ENCODE measurements at regions not wholly inside any gene's neighbourhood (a gene's known extent, or its start where the extent isn't known, plus 50 kb on each side); places are given as distances from the start of the nearest gene placed in this dataset.
A peak's percentile ranks its signal among the peaks of the same experiment; 100 is the strongest.

DNA sequence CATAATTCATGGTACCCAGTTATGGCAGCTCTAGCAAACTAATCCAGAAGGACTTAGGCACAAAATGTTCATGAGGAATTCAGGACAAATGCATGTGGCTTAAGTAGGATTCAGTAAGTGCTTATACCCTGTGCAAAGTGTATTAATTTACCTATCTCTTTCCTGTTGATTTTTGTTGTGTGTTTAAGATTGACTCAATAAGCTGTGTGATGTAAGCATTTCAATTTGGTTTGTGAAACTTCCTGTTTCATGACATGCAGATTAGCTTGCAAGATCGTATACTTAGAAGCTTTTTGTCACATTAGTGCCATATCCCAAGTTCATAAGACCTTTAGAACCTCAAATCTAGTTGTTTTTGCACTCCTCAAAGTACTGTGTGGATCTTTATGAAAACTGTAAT, 416.7 kb downstream of the ARL4A start:
- Histone ChIP-seq H3K27me3 (ENCODE audit: insufficient read depth, low read depth) (no peaks in the 10 kb centered on the region), H3F3A (ENCODE audit: insufficient read depth, low read depth) (no peaks in the 10 kb centered on the region), H3K79me2 (ENCODE audit: low read depth) (no peaks in the 10 kb centered on the region), H2AFZ (peak overlapping the region; percentile 2; the same call in 1 of the 2 replicates), H3K9me3 (ENCODE audit: insufficient read depth, low read depth) (no peaks in the 10 kb centered on the region), H3K4me1 (replicated peaks; ENCODE audit: insufficient read depth) (0 out of 2 replicates have a peak, but pooled peaks cover 6% of the 10 kb centered on the region), H4K20me1 (ENCODE audit: insufficient read depth) (no peaks in the 10 kb centered on the region), H3K36me3 (ENCODE audit: low read depth) (no peaks in the 10 kb centered on the region), H3K27ac (no peak overlapping the region), H3K9me2 (ENCODE audit: insufficient read depth) (no peaks in the 10 kb centered on the region), H3K4me2 (no peak overlapping the region), H3K4me3 (no peak overlapping the region)
- POLR2A ChIA-PET (ENCODE audit: unreplicated experiment) = no interaction called here
- peak in 1 of 2 experiments; percentile 41 for DNase-seq
- intact Hi-C loops (cut with micrococcal nuclease; ENCODE audit: unreplicated experiment) = no loop called here
- CTCF ChIA-PET = no interaction called here
- TF ChIP-seq, protein P1, sequence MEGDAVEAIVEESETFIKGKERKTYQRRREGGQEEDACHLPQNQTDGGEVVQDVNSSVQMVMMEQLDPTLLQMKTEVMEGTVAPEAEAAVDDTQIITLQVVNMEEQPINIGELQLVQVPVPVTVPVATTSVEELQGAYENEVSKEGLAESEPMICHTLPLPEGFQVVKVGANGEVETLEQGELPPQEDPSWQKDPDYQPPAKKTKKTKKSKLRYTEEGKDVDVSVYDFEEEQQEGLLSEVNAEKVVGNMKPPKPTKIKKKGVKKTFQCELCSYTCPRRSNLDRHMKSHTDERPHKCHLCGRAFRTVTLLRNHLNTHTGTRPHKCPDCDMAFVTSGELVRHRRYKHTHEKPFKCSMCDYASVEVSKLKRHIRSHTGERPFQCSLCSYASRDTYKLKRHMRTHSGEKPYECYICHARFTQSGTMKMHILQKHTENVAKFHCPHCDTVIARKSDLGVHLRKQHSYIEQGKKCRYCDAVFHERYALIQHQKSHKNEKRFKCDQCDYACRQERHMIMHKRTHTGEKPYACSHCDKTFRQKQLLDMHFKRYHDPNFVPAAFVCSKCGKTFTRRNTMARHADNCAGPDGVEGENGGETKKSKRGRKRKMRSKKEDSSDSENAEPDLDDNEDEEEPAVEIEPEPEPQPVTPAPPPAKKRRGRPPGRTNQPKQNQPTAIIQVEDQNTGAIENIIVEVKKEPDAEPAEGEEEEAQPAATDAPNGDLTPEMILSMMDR (conservative IDR thresholded peaks at IDR 0.05) = no peak
- no peak for TF ChIP-seq EZH2 (IDR thresholded peaks at IDR 0.05; ENCODE audit: low read depth)
- no TSS peak for BruUV-seq (replicated peaks)

DNA sequence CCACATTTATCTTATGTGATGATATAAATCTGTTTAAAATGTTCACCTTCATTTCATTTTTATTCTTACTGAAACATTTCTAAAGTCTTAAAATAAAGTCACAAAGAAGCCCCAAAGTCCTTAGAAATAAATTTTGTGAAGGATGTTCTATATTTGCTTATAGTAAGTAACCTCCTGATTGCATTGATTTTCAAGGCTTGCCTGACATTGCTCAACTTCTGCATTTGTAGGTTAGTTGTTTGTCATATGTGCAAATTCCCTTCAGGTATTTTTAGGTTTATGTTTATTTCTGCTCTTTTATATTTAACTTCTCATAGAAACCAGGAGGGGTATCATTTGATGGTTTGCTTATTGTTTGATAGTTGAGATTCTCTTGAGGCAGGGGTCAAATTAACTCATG, 417.8 kb downstream of the ARL4A start:
- CTCF ChIA-PET = no interaction called here
- no TSS peak for BruUV-seq (replicated peaks)
- 0 out of 2 replicates have a peak, but pooled peaks cover 6% of the 10 kb centered on the region for H3K4me1 ChIP-seq (replicated peaks; ENCODE audit: insufficient read depth)
- no peak for TF ChIP-seq EZH2 (IDR thresholded peaks at IDR 0.05; ENCODE audit: low read depth)
- TF ChIP-seq, protein P1 (conservative IDR thresholded peaks at IDR 0.05) = no peak
- no peak overlapping the region for H3K27ac ChIP-seq
- no peak for DNase-seq
- intact Hi-C loops (cut with micrococcal nuclease; ENCODE audit: unreplicated experiment) = no loop called here
- no peaks in the 10 kb centered on the region for H3K79me2 ChIP-seq (ENCODE audit: low read depth)
- no peaks in the 10 kb centered on the region for H3F3A ChIP-seq (ENCODE audit: insufficient read depth, low read depth)
- H3K9me3 ChIP-seq (ENCODE audit: insufficient read depth, low read depth) = no peaks in the 10 kb centered on the region
- POLR2A ChIA-PET (ENCODE audit: unreplicated experiment) = no interaction called here
- no peaks in the 10 kb centered on the region for H3K27me3 ChIP-seq (ENCODE audit: insufficient read depth, low read depth)
- H3K4me3 ChIP-seq = no peak overlapping the region
- H4K20me1 ChIP-seq (ENCODE audit: insufficient read depth) = no peaks in the 10 kb centered on the region
- H2AFZ ChIP-seq = no peak overlapping the region
- no peak overlapping the region for H3K4me2 ChIP-seq
- H3K9me2 ChIP-seq (ENCODE audit: insufficient read depth) = no peaks in the 10 kb centered on the region
- H3K36me3 ChIP-seq (ENCODE audit: low read depth) = no peaks in the 10 kb centered on the region

DNA sequence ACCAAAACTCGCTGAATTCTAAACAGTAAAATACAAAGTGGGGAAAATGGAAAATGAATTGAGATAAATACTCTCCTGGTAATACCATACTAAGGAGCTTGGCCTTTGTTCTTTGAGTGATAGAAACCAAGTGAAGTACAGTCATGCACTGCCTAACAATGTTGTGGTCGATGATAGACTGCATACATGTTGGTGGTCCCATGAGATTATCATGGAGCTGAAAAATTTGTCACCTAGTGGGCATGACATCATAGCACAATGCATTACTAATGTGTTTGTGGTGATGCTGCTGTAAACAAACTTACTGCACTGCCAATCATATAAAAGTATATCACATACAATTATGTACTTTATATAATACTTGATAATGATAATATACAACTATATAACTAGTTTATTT, 419.1 kb downstream of the ARL4A start:
- ChIA-PET CTCF (interaction anchor here (0.6 kb wide), 1 partner anchor 420 kb away, joined by 4 read pairs; no protein-coding TSS in a partner anchor), POLR2A (ENCODE audit: unreplicated experiment) (no interaction called here)
- Histone ChIP-seq H3K4me1 (replicated peaks; ENCODE audit: insufficient read depth) (0 out of 2 replicates have a peak, but pooled peaks cover 6% of the 10 kb centered on the region), H2AFZ (no peak overlapping the region), H4K20me1 (ENCODE audit: insufficient read depth) (no peaks in the 10 kb centered on the region), H3K36me3 (ENCODE audit: low read depth) (no peaks in the 10 kb centered on the region), H3K27me3 (ENCODE audit: insufficient read depth, low read depth) (no peaks in the 10 kb centered on the region), H3K4me2 (no peak overlapping the region), H3F3A (ENCODE audit: insufficient read depth, low read depth) (no peaks in the 10 kb centered on the region), H3K79me2 (ENCODE audit: low read depth) (no peaks in the 10 kb centered on the region), H3K27ac (no peak overlapping the region), H3K9me2 (ENCODE audit: insufficient read depth) (no peaks in the 10 kb centered on the region), H3K9me3 (ENCODE audit: insufficient read depth, low read depth) (no peaks in the 10 kb centered on the region), H3K4me3 (no peak overlapping the region)
- BruUV-seq (replicated peaks) = no TSS peak
- no peak for DNase-seq
- TF ChIP-seq, protein P1 (conservative IDR thresholded peaks at IDR 0.05) = no peak
- no peak for TF ChIP-seq EZH2 (IDR thresholded peaks at IDR 0.05; ENCODE audit: low read depth)
- intact Hi-C loops (cut with micrococcal nuclease; ENCODE audit: unreplicated experiment) = no loop called here

Data from PC-9 (cell line).